Right lobe of liver (tissue), 6 donors: ENCODE measurements at regions not wholly inside any gene's neighbourhood (a gene's known extent, or its start where the extent isn't known, plus 50 kb on each side); places are given as distances from the start of the nearest gene placed in this dataset.
A peak's percentile ranks its signal among the peaks of the same experiment; 100 is the strongest.

Source experiments
- ATAC-seq, 4 donors: fragments of 200-7000 bp; cut with Tn5 transposase; one replicate each; pipeline ENCODE4 v1.9.1; 2020; ENCODE audit warnings: mild to moderate bottlenecking in 4 of 4, moderate library complexity in 4 of 4
- DNase-seq, 3 donors: peaks; one replicate each; pipeline ENCODE4 v3.0.0-alpha.2; 2020
- H3K27ac ChIP-seq, 3 donors: fragments of 200-600 bp; one replicate each; pipeline ENCODE4 v1.8.0; 2022
- H3K27me3 ChIP-seq, 2 donors: fragments of 200-600 bp; one replicate each; pipeline ENCODE4 v1.8.0; 2022
- H3K36me3 ChIP-seq, 4 donors: fragments of 200-600 bp; sonication (generic) in 1 of 4; one replicate each; pipeline versions ENCODE4 v1.5.1 to v1.8.0; 2017 to 2022; ENCODE audit warnings: control low read depth in 1 of 4
- H3K4me1 ChIP-seq, 4 donors: fragments of 200-600 bp; sonication (generic) in 1 of 4; one replicate each; pipeline versions ENCODE4 v1.5.1 to v1.8.0; 2017 to 2022; ENCODE audit warnings: control low read depth in 1 of 4
- H3K4me3 ChIP-seq, 3 donors: fragments of 200-600 bp; one replicate each; pipeline ENCODE4 v1.8.0; 2022
- H3K9me3 ChIP-seq, 4 donors: fragments of 200-600 bp; sonication (generic) in 1 of 4; one replicate each; pipeline versions ENCODE4 v1.5.1 to v1.8.0; 2017 to 2022; ENCODE audit warnings: control low read depth in 1 of 4
- CTCF ChIP-seq, 4 donors: fragments of 200-600 bp in 3 of 4; fragments of 450-650 bp in 1 of 4; IDR thresholded peaks; one replicate each; pipeline versions ENCODE4 v1.5.1 to v1.8.0; 2016 to 2022; ENCODE audit warnings: antibody characterized with exemption in 4 of 4, mild to moderate bottlenecking in 2 of 4
- POLR2A ChIP-seq: fragments of 450-650 bp; IDR thresholded peaks from one replicate; pipeline ENCODE4 v1.6.1; 2017; ENCODE audit warnings: antibody characterized with exemption, mild to moderate bottlenecking
- WGBS: methylation state at CpG from one replicate; pipeline ENCODE4 v1.1.6; 2018; ENCODE audit warnings: low coverage, low lambda C conversion rate; ENCODE audit not compliant: insufficient coverage; ENCODE audit errors: missing lambda C conversion rate; 5-methylcytosine and 5-hydroxymethylcytosine counted together
- intact Hi-C, 2 donors: fragments of 100-400 bp; cut with DNase I; formaldehyde crosslinking; loops; one replicate each; pipeline versions ENCODE4 v1.11.2 to v1.14.1; 2022
- donor health status: DM: no; HTN: yes; CAD: no.
- donor health status: DM: no; HTN: no; CAD: no.
- donor health status: DM: no; HTN: no; CAD: no.
- donor health status: DM: no; HTN: yes; CAD: no.
- donor health status: DM: no; HTN: yes; CAD: no.

GRCh38 chr6:25054469-25054868 lies 118.7 kb upstream of the RIPOR2 start:
- TF ChIP-seq POLR2A = no peak
- TF ChIP-seq CTCF (IDR thresholded peaks at IDR 0.05) = no peak
- no peaks in the 10 kb centered on the region for H3K27me3 ChIP-seq
- ATAC-seq (no peak), DNase-seq (no peak)
- H3K9me3 ChIP-seq = no peaks in the 10 kb centered on the region
- H3K4me1 ChIP-seq = no peaks in the 10 kb centered on the region
- no peak overlapping the region for H3K27ac ChIP-seq
- no peak overlapping the region for H3K4me3 ChIP-seq
- H3K36me3 ChIP-seq = no peaks in the 10 kb centered on the region
- intact Hi-C loops = no loop called here
- WGBS = 81% methylated on average over 3 of the region's 3 CpGs

- DNase-seq (no peak), ATAC-seq (peak; percentile 17 to 45 (median 28))
- intact Hi-C loops = no loop called here
- Histone ChIP-seq H3K4me1 (no peaks in the 10 kb centered on the region), H3K4me3 (no peak overlapping the region), H3K36me3 (no peaks in the 10 kb centered on the region), H3K27ac (no peak overlapping the region), H3K9me3 (no peaks in the 10 kb centered on the region), H3K27me3 (no peaks in the 10 kb centered on the region)
- TF ChIP-seq CTCF (IDR thresholded peaks at IDR 0.05) (no peak), POLR2A (no peak)
- 43% methylated on average over 1 of the region's 3 CpGs for WGBS
Measured at GRCh38 chr6:25056130-25056529, 120.4 kb upstream of the RIPOR2 start.

- Histone ChIP-seq H3K4me1 (no peaks in the 10 kb centered on the region), H3K27me3 (no peaks in the 10 kb centered on the region), H3K9me3 (no peaks in the 10 kb centered on the region), H3K4me3 (no peak overlapping the region), H3K36me3 (no peaks in the 10 kb centered on the region), H3K27ac (no peak overlapping the region)
- WGBS = 67% methylated on average over 6 of the region's 7 CpGs
- no peak for TF ChIP-seq POLR2A
- TF ChIP-seq CTCF (IDR thresholded peaks at IDR 0.05) = no peak
- no peak for ATAC-seq
- DNase-seq = no peak
- intact Hi-C loops = no loop called here
Measured at GRCh38 chr6:25057111-25057905, 121.5 kb upstream of the RIPOR2 start.

- H3K27ac ChIP-seq = no peak overlapping the region
- no peaks in the 10 kb centered on the region for H3K4me1 ChIP-seq
- H3K36me3 ChIP-seq = no peaks in the 10 kb centered on the region
- no peak for TF ChIP-seq CTCF (IDR thresholded peaks at IDR 0.05)
- TF ChIP-seq POLR2A = no peak
- intact Hi-C loops = no loop called here
- DNase-seq = no peak
- no peak for ATAC-seq
- H3K27me3 ChIP-seq = no peaks in the 10 kb centered on the region
- H3K9me3 ChIP-seq = no peaks in the 10 kb centered on the region
- H3K4me3 ChIP-seq = no peak overlapping the region
- 73% methylated on average over 4 of the region's 5 CpGs for WGBS
Measured at GRCh38 chr6:25058441-25058840, 122.7 kb upstream of the RIPOR2 start.
